ENCODE measurements at regions not wholly inside any gene's neighbourhood (a gene's known extent, or its start where the extent isn't known, plus 50 kb on each side); places are given as distances from the start of the nearest gene placed in this dataset.

GRCh38 chr6:120484146-120484545 lies 850.1 kb downstream of the TBC1D32 start:
- no peak for TF ChIP-seq POLR2A (IDR thresholded peaks at IDR 0.05; ENCODE audit: low read depth, low read length)
- no peak for TF ChIP-seq POLR2AphosphoS5 (IDR thresholded peaks at IDR 0.05; ENCODE audit: low read depth, low read length)
